PC-3 (cell line): ENCODE measurements at regions not wholly inside any gene's neighbourhood (a gene's known extent, or its start where the extent isn't known, plus 50 kb on each side); places are given as distances from the start of the nearest gene placed in this dataset.

Experiments used
- ATAC-seq: fragments of 200-7000 bp; cut with Tn5 transposase; 2 replicates; pipeline ENCODE4 v1.9.1; 2020; ENCODE audit warnings: mild to moderate bottlenecking, moderate library complexity
- BruUV-seq: library from RNA; stranded (reverse); fragments of 400-500 nt; replicated peaks from 2 replicates; lab custom pipeline; 2021; lab: Mats Ljungman, UMichigan
- CTCF ChIA-PET: fragments of 300-600 bp; sonication (Branson Sonifier 250); formaldehyde crosslinking; loops from one replicate; lab custom pipeline; 2022; ENCODE audit warnings: antibody characterized with exemption; lab: Charles Lee
- POLR2A ChIA-PET: fragments of 300-600 bp; sonication (Branson Sonifier 250); formaldehyde crosslinking; loops from one replicate; lab custom pipeline; 2022; ENCODE audit warnings: antibody characterized with exemption; ENCODE audit not compliant: unreplicated experiment; lab: Charles Lee
- DNase-seq: peaks from one replicate; pipeline ENCODE4 v3.0.0-alpha.2; 2015
- H2AFZ ChIP-seq: fragments of 300-600 bp; sonication (generic); 2 replicates; pipeline ENCODE4 v1.6.0; 2016; ENCODE audit warnings: antibody characterized with exemption, low read length
- H3F3A ChIP-seq: fragments of 300-600 bp; sonication (generic); one replicate; pipeline ENCODE4 v1.6.0; 2017; ENCODE audit warnings: antibody characterized with exemption, low read length, control low read depth, mild to moderate bottlenecking; ENCODE audit not compliant: unreplicated experiment
- H3K27ac ChIP-seq: fragments of 300-600 bp; sonication (generic); 2 replicates; pipeline ENCODE4 v1.5.1; 2016; ENCODE audit warnings: mild to moderate bottlenecking, low read length
- H3K27me3 ChIP-seq: fragments of 300-600 bp; sonication (generic); 2 replicates; pipeline ENCODE4 v1.6.1; 2016; ENCODE audit warnings: low read length, mixed read lengths
- H3K36me3 ChIP-seq: fragments of 300-600 bp; sonication (generic); 2 replicates; pipeline ENCODE4 v1.6.1; 2016; ENCODE audit warnings: low read depth, mixed run types, low read length, mixed read lengths
- H3K4me1 ChIP-seq: fragments of 300-600 bp; sonication (generic); 2 replicates; pipeline ENCODE4 v1.5.1; 2016; ENCODE audit warnings: low read length; ENCODE audit not compliant: insufficient read depth
- H3K4me2 ChIP-seq: fragments of 300-600 bp; sonication (generic); 2 replicates; pipeline ENCODE4 v1.6.0; 2016; ENCODE audit warnings: low read length
- H3K4me3 ChIP-seq: fragments of 300-600 bp; sonication (generic); 2 replicates; pipeline ENCODE4 v1.5.1; 2016; ENCODE audit warnings: mild to moderate bottlenecking, low read length, mixed read lengths
- H3K79me2 ChIP-seq: fragments of 300-600 bp; sonication (generic); 2 replicates; pipeline ENCODE4 v1.6.1; 2017; ENCODE audit warnings: low read length, mixed read lengths
- H3K9ac ChIP-seq: fragments of 300-600 bp; sonication (generic); 2 replicates; pipeline ENCODE4 v1.6.0; 2016; ENCODE audit warnings: mild to moderate bottlenecking, low read length
- H3K9me2 ChIP-seq: fragments of 300-600 bp; sonication (generic); replicated peaks from 2 replicates; pipeline ENCODE4 v1.6.1; 2016; ENCODE audit warnings: mixed run types, low read length, mixed read lengths
- H3K9me3 ChIP-seq: fragments of 300-600 bp; sonication (generic); 2 replicates; pipeline ENCODE4 v1.6.1; 2016; ENCODE audit warnings: low read length, mixed read lengths
- H4K20me1 ChIP-seq: fragments of 300-600 bp; sonication (generic); 2 replicates; pipeline ENCODE4 v1.6.1; 2016; ENCODE audit warnings: low read length, mixed read lengths
- CTCF ChIP-seq: fragments of 300-600 bp; sonication (generic); conservative IDR thresholded peaks from 2 replicates; pipeline ENCODE4 v1.5.1; 2017; ENCODE audit warnings: antibody characterized with exemption, low read depth, mild to moderate bottlenecking, low read length
- EZH2 ChIP-seq: fragments of 300-600 bp; sonication (generic); IDR thresholded peaks from one replicate; pipeline ENCODE4 v1.6.1; 2017; ENCODE audit warnings: antibody characterized with exemption, mild to moderate bottlenecking, low read length; ENCODE audit not compliant: unreplicated experiment
- EZH2phosphoT487 ChIP-seq: fragments of 300-600 bp; sonication (generic); IDR thresholded peaks from 2 replicates; pipeline ENCODE4 v1.6.1; 2018; ENCODE audit warnings: mild to moderate bottlenecking, antibody characterized with exemption, low read length, borderline replicate concordance
- intact Hi-C: fragments of 100-400 bp; cut with micrococcal nuclease; formaldehyde crosslinking; loops from 2 replicates; pipeline ENCODE4 v1.9.0; 2023

- intact Hi-C loops = no loop called here
- H3K9ac ChIP-seq = no peak overlapping the region
- H3K9me3 ChIP-seq = no peaks in the 10 kb centered on the region
- CTCF ChIA-PET = no interaction called here
- no peak for TF ChIP-seq CTCF
- no peak for TF ChIP-seq EZH2
- TF ChIP-seq EZH2phosphoT487 = no peak
- POLR2A ChIA-PET = no interaction called here
- no peak overlapping the region for H3K27ac ChIP-seq
- no peak overlapping the region for H3K4me3 ChIP-seq
- ATAC-seq (no peak), DNase-seq (no peak)
- H4K20me1 ChIP-seq = no peaks in the 10 kb centered on the region
- BruUV-seq = no TSS peak
- H2AFZ ChIP-seq = no peak overlapping the region
- H3K9me2 ChIP-seq = no peaks in the 10 kb centered on the region
- H3K36me3 ChIP-seq = no peaks in the 10 kb centered on the region
- H3F3A ChIP-seq = no peaks in the 10 kb centered on the region
- no peaks in the 10 kb centered on the region for H3K79me2 ChIP-seq
- no peak overlapping the region for H3K4me2 ChIP-seq
- H3K27me3 ChIP-seq = no peaks in the 10 kb centered on the region
- H3K4me1 ChIP-seq = no peaks in the 10 kb centered on the region
These were observed 661.6 kb downstream of the QKI start for GRCh38 chr6:164075981-164076615.

DNA sequence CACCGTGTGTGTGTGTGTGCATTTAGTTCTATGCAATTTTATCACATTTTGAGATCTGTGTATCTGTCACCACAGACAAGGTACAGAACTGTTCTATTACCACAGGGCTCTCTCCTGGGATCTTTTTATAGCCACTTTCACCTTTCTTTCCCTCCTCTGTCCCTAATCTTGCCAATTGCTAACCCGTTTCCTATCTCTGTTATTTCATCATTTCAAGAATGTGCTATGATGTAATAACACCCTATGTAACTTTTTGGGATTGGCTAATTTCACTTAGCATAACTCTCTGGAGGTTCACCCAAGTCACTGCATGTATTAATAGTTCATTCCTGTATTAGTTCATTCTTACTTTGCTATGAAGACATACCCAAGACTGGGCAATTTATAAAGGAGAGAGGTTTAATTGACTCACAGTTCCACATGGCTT is 657.7 kb downstream of the QKI start:
- no peaks in the 10 kb centered on the region for H3K9me2 ChIP-seq
- H3K36me3 ChIP-seq = no peaks in the 10 kb centered on the region
- ChIA-PET CTCF (no interaction called here), POLR2A (no interaction called here)
- H3K9me3 ChIP-seq = no peaks in the 10 kb centered on the region
- H3K27ac ChIP-seq = no peak overlapping the region
- H3K9ac ChIP-seq = no peak overlapping the region
- no peaks in the 10 kb centered on the region for H3K27me3 ChIP-seq
- ATAC-seq (no peak), DNase-seq (no peak)
- H3K4me1 ChIP-seq = no peaks in the 10 kb centered on the region
- no peak overlapping the region for H2AFZ ChIP-seq
- intact Hi-C loops = no loop called here
- no peak for TF ChIP-seq CTCF
- no peak for TF ChIP-seq EZH2
- TF ChIP-seq EZH2phosphoT487 = no peak
- no TSS peak for BruUV-seq
- no peak overlapping the region for H3K4me2 ChIP-seq
- no peaks in the 10 kb centered on the region for H3F3A ChIP-seq
- no peaks in the 10 kb centered on the region for H3K79me2 ChIP-seq
- H4K20me1 ChIP-seq = no peaks in the 10 kb centered on the region
- no peak overlapping the region for H3K4me3 ChIP-seq

- ATAC-seq (no peak), DNase-seq (no peak)
- Histone ChIP-seq H3K4me1 (no peaks in the 10 kb centered on the region), H3K27me3 (no peaks in the 10 kb centered on the region), H3F3A (no peaks in the 10 kb centered on the region), H2AFZ (no peak overlapping the region), H3K4me3 (no peak overlapping the region), H3K79me2 (no peaks in the 10 kb centered on the region), H3K9me3 (no peaks in the 10 kb centered on the region), H3K27ac (no peak overlapping the region), H3K9me2 (no peaks in the 10 kb centered on the region), H3K9ac (no peak overlapping the region), H3K36me3 (no peaks in the 10 kb centered on the region), H4K20me1 (no peaks in the 10 kb centered on the region), H3K4me2 (no peak overlapping the region)
- no peak for TF ChIP-seq EZH2
- no peak for TF ChIP-seq EZH2phosphoT487
- TF ChIP-seq CTCF = no peak
- ChIA-PET POLR2A (no interaction called here), CTCF (no interaction called here)
- intact Hi-C loops = no loop called here
- no TSS peak for BruUV-seq
These were observed 655.0 kb downstream of the QKI start for GRCh38 chr6:164069350-164069990.
